IMR-90 (cell line): ENCODE measurements at regions not wholly inside any gene's neighbourhood (a gene's known extent, or its start where the extent isn't known, plus 50 kb on each side); places are given as distances from the start of the nearest gene placed in this dataset.

Experiments used
- ATAC-seq: fragments of 200-7000 bp; cut with Tn5 transposase; 2 replicates; pipeline ENCODE4 v1.9.1; 2020; ENCODE audit warnings: low read depth, mild to moderate bottlenecking, moderate library complexity
- BruUV-seq: library from RNA; stranded (reverse); fragments of 400-500 nt; replicated peaks from 2 replicates; lab custom pipeline; 2021; lab: Mats Ljungman, UMichigan
- CTCF ChIA-PET: fragments of 300-600 bp; formaldehyde crosslinking; extraction: SDS; loops from one replicate; lab custom pipeline; 2021; ENCODE audit warnings: antibody characterized with exemption; lab: Yijun Ruan, JAX
- POLR2A ChIA-PET: fragments of 300-600 bp; sonication (Branson Sonifier 250); formaldehyde crosslinking; loops from one replicate; lab custom pipeline; 2022; ENCODE audit warnings: antibody characterized with exemption; ENCODE audit not compliant: unreplicated experiment; lab: Charles Lee
- DNase-seq: peaks from one replicate; pipeline ENCODE4 v3.0.0; 2013
- H2AFZ ChIP-seq: replicated peaks from 2 replicates; pipeline ENCODE3; 2013; ENCODE audit warnings: low read length, mild to moderate bottlenecking; ENCODE audit not compliant: poor library complexity
- H2AK5ac ChIP-seq: 2 replicates; pipeline ENCODE4 v1.6.1; 2013; ENCODE audit warnings: low read depth, low read length, inconsistent platforms
- H2AK9ac ChIP-seq: replicated peaks from 2 replicates; pipeline ENCODE3; 2013; ENCODE audit warnings: mild to moderate bottlenecking, low read depth, low read length, moderate library complexity; ENCODE audit not compliant: poor library complexity
- H2BK120ac ChIP-seq: 2 replicates; pipeline ENCODE4 v1.6.1; 2013; ENCODE audit warnings: low read depth, low read length, inconsistent platforms
- H2BK15ac ChIP-seq: 3 replicates; pipeline ENCODE4 v1.6.1; 2013; ENCODE audit warnings: low read depth, low read length, inconsistent platforms
- H2BK20ac ChIP-seq: 2 replicates; pipeline ENCODE4 v1.6.1; 2013; ENCODE audit warnings: low read depth, mild to moderate bottlenecking, inconsistent platforms, low read length, moderate library complexity
- H2BK5ac ChIP-seq: 2 replicates; pipeline ENCODE4 v1.6.1; 2013; ENCODE audit warnings: mild to moderate bottlenecking, low read depth, low read length, inconsistent platforms; ENCODE audit not compliant: poor library complexity, severe bottlenecking
- H3K14ac ChIP-seq: replicated peaks from 2 replicates; pipeline ENCODE4 v1.6.1; 2013; ENCODE audit warnings: low read depth, low read length, inconsistent platforms
- H3K18ac ChIP-seq: 2 replicates; pipeline ENCODE4 v1.6.1; 2013; ENCODE audit warnings: low read depth, low read length, control low read depth
- H3K23ac ChIP-seq: 2 replicates; pipeline ENCODE4 v1.6.1; 2013; ENCODE audit warnings: low read depth, low read length, inconsistent platforms
- H3K27ac ChIP-seq: 2 replicates; pipeline ENCODE4 v1.5.1; 2013; ENCODE audit warnings: mild to moderate bottlenecking, control low read depth, low read length; ENCODE audit not compliant: insufficient read depth
- H3K27me3 ChIP-seq: 2 replicates; pipeline ENCODE4 v1.6.1; 2013; ENCODE audit warnings: low read length; ENCODE audit not compliant: control insufficient read depth, insufficient read depth
- H3K36me3 ChIP-seq: 2 replicates; pipeline ENCODE4 v1.6.1; 2013; ENCODE audit warnings: low read length, mixed read lengths; ENCODE audit not compliant: control insufficient read depth, insufficient read depth
- H3K4ac ChIP-seq: 2 replicates; pipeline ENCODE4 v1.6.1; 2013; ENCODE audit warnings: low read depth, low read length, inconsistent platforms
- H3K4me1 ChIP-seq: 2 replicates; pipeline ENCODE4 v1.6.1; 2013; ENCODE audit warnings: low read length, mixed read lengths; ENCODE audit not compliant: control insufficient read depth, insufficient read depth
- H3K4me2 ChIP-seq: 2 replicates; pipeline ENCODE4 v1.6.1; 2013; ENCODE audit warnings: low read depth, mild to moderate bottlenecking, control low read depth, low read length, moderate library complexity
- H3K4me3 ChIP-seq: 2 replicates; pipeline ENCODE4 v1.5.1; 2013; ENCODE audit warnings: low read depth, mild to moderate bottlenecking, control low read depth, low read length, moderate library complexity; ENCODE audit not compliant: insufficient read depth
- H3K56ac ChIP-seq: 2 replicates; pipeline ENCODE4 v1.6.1; 2013; ENCODE audit warnings: low read length, inconsistent platforms; ENCODE audit not compliant: insufficient read depth; ENCODE audit errors: extremely low read depth
- H3K79me1 ChIP-seq, 2 experiments: 2 replicates each; pipeline ENCODE4 v1.6.1; 2013; ENCODE audit warnings: low read length in 2 of 2, inconsistent platforms in 1 of 2, low read depth in 1 of 2
- H3K9ac ChIP-seq: 2 replicates; pipeline ENCODE4 v1.6.1; 2013; ENCODE audit warnings: low read depth, low read length, control low read depth
- H3K9me1 ChIP-seq: 2 replicates; pipeline ENCODE4 v1.6.1; 2013; ENCODE audit warnings: low read length, inconsistent platforms; ENCODE audit not compliant: insufficient read depth
- H3K9me3 ChIP-seq: 2 replicates; pipeline ENCODE4 v1.6.1; 2013; ENCODE audit warnings: low read length; ENCODE audit not compliant: control insufficient read depth, insufficient read depth
- H4K20me1 ChIP-seq: 2 replicates; pipeline ENCODE4 v1.6.1; 2013; ENCODE audit warnings: low read length, inconsistent platforms; ENCODE audit not compliant: insufficient read depth
- H4K5ac ChIP-seq: 2 replicates; pipeline ENCODE4 v1.6.1; 2013; ENCODE audit warnings: mild to moderate bottlenecking, low read depth, low read length, control low read depth
- H4K8ac ChIP-seq, 2 experiments: 2 replicates each; pipeline ENCODE4 v1.6.1; 2013; ENCODE audit warnings: low read depth in 2 of 2, low read length in 2 of 2, control low read depth in 1 of 2, inconsistent platforms in 1 of 2
- H4K91ac ChIP-seq: 2 replicates; pipeline ENCODE4 v1.6.1; 2013; ENCODE audit warnings: low read depth, low read length, inconsistent platforms; ENCODE audit not compliant: insufficient read depth
- BHLHE40 ChIP-seq: fragments of 150-350 bp; IDR thresholded peaks from 2 replicates; pipeline ENCODE4 v1.6.1; 2016; ENCODE audit warnings: mild to moderate bottlenecking, low read depth, low read length
- MAFK ChIP-seq: IDR thresholded peaks from 2 replicates; pipeline ENCODE4 v1.6.1; 2012; ENCODE audit warnings: low read depth, low read length, improper control_type of control experiment
- MXI1 ChIP-seq: IDR thresholded peaks from 2 replicates; pipeline ENCODE4 v1.6.1; 2012; ENCODE audit warnings: low read depth, mild to moderate bottlenecking, low read length, moderate library complexity, borderline replicate concordance
- RCOR1 ChIP-seq: IDR thresholded peaks from 2 replicates; pipeline ENCODE4 v1.6.1; 2012; ENCODE audit warnings: mild to moderate bottlenecking, low read length, improper control_type of control experiment; ENCODE audit not compliant: insufficient replicate concordance
- RFX5 ChIP-seq: IDR thresholded peaks from 2 replicates; pipeline ENCODE4 v1.8.0; 2012; ENCODE audit warnings: low read depth, mild to moderate bottlenecking, low read length, moderate library complexity
- WGBS, 2 experiments: methylation state at CpG; one replicate each; pipeline versions ENCODE4 v1.1.5 to v1.1.7; 2013; ENCODE audit warnings: missing lambda C conversion rate in 2 of 2; ENCODE audit not compliant: insufficient read length in 1 of 2; ENCODE audit errors: extremely low coverage in 2 of 2; 5-methylcytosine and 5-hydroxymethylcytosine counted together
- dilution Hi-C: fragments of 300-500 bp; cut with HindIII; formaldehyde crosslinking; loops from one replicate; pipeline ENCODE4 v1.14.3; 2018; ENCODE audit warnings: low sequenced_read_pairs; ENCODE audit not compliant: unreplicated experiment
- in situ Hi-C: fragments of 300-500 bp; cut with MboI; formaldehyde crosslinking; loops from 3 replicates; pipeline ENCODE4 v1.14.3; 2019; ENCODE audit warnings: low sequenced_read_pairs, inconsistent platforms, mixed read lengths
- intact Hi-C: fragments of 100-400 bp; cut with micrococcal nuclease; formaldehyde crosslinking; loops from 2 replicates; pipeline ENCODE4 v1.10.0; 2022
- TF ChIP-seq, protein P1 (sequence below): fragments of 150-350 bp; IDR thresholded peaks from 2 replicates; pipeline ENCODE4 v1.6.1; 2016; ENCODE audit warnings: low read depth, mild to moderate bottlenecking, low read length, moderate library complexity, borderline replicate concordance

DNA sequence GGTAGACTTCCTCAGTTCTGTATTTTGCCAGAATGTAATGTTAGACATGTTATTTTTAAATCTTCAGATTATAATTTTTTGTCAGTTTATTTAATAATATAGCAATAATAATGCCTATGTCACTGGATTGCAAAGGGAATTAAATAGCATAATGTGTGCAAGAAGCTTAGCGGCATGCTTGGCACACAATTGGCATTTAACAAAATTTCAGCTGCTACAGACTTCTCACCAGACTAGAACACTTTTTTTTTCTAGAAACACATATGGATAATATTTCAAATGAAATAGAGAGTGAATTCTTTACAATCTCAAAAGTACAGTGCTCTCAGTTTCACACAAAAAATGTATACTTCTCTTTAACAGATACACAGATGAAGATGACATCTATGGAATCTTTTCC is 757.4 kb downstream of the CDH11 start:
- Histone ChIP-seq H4K5ac (no peak overlapping the region), H3K36me3 (no peaks in the 10 kb centered on the region), H3K4ac (no peak overlapping the region), H3K4me1 (no peaks in the 10 kb centered on the region; the same call in 1 of the 2 replicates), H2BK20ac (no peak overlapping the region), H4K8ac (no peak overlapping the region), H2AFZ (no peak overlapping the region), H4K20me1 (no peaks in the 10 kb centered on the region), H2AK5ac (no peak overlapping the region), H3K27me3 (no peaks in the 10 kb centered on the region), H3K9ac (no peak overlapping the region), H3K18ac (no peak overlapping the region), H3K23ac (no peak overlapping the region), H2BK120ac (no peak overlapping the region), H3K56ac (no peak overlapping the region), H3K4me3 (no peak overlapping the region), H3K9me3 (no peaks in the 10 kb centered on the region), H3K14ac (no peak overlapping the region), H2BK15ac (no peak overlapping the region), H3K4me2 (no peak overlapping the region), H2AK9ac (no peak overlapping the region), H3K27ac (no peak overlapping the region), H3K79me1 (no peaks in the 10 kb centered on the region), H3K9me1 (no peaks in the 10 kb centered on the region), H2BK5ac (no peak overlapping the region), H4K91ac (no peak overlapping the region)
- ChIA-PET POLR2A (no interaction called here), CTCF (no interaction called here)
- no peak for DNase-seq
- no peak for ATAC-seq
- dilution Hi-C loops (no loop called here), in situ Hi-C loops (no loop called here), intact Hi-C loops (no loop called here)
- WGBS, 2 experiments, result no CpG with 5 or more reads among the region's 1 CpG
- TF ChIP-seq, protein P1, sequence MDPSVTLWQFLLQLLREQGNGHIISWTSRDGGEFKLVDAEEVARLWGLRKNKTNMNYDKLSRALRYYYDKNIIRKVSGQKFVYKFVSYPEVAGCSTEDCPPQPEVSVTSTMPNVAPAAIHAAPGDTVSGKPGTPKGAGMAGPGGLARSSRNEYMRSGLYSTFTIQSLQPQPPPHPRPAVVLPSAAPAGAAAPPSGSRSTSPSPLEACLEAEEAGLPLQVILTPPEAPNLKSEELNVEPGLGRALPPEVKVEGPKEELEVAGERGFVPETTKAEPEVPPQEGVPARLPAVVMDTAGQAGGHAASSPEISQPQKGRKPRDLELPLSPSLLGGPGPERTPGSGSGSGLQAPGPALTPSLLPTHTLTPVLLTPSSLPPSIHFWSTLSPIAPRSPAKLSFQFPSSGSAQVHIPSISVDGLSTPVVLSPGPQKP, result no peak
- TF ChIP-seq RFX5 (no peak), MAFK (no peak), BHLHE40 (no peak), MXI1 (no peak), RCOR1 (no peak)
- no TSS peak for BruUV-seq
